ENCODE measurements at regions not wholly inside any gene's neighbourhood (a gene's known extent, or its start where the extent isn't known, plus 50 kb on each side); places are given as distances from the start of the nearest gene placed in this dataset.

DNA sequence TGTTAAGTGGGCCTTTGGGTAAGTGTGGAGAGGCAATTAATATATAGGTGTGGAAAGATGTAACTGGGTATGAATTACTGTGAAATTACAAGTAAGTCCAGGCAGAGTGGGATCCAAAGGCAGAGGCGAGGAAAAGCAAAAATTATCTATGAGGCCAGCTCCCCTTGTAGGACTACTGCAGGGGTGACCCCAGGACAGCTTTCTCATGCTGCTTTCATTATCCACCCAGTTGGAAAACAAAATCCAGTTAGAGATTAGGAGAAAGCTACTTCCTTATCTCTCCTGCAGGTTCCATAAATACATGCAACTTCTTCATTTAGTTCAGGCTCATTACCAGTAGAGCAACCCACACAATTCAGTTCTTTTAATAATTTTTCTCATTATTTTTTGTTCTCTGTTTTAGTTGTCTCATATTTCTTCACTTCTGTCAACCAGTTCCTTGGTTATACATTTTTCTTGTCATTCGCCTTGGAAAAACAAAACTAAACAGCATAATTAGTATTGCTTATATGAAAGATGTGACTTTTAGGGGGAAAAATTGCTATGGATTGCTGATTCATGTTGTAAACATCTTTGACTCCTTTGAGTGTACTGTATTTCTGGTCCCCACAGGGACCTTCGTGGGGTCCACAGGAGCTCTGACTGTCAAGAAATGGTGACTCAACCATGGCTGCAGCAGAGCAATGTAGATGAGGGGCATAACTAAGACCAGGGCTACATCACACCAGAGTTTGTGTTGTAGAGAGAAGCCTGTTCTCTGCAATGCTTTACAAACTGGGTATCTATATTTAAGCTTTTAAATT is 110.4 kb upstream of the PARD3B start:
- Histone ChIP-seq H3K27me3 (ENCODE audit: control insufficient read depth, insufficient read depth, low read length) (no peaks in the 10 kb centered on the region), H3K36me3 (ENCODE audit: control insufficient read depth, insufficient read depth, low read length) (no peaks in the 10 kb centered on the region), H3K4me3 (ENCODE audit: low read depth, low read length) (no peak overlapping the region)
- FAIRE-seq = no peak
- no peak for DNase-seq (ENCODE audit: low read depth)
- TF ChIP-seq, protein P1, sequence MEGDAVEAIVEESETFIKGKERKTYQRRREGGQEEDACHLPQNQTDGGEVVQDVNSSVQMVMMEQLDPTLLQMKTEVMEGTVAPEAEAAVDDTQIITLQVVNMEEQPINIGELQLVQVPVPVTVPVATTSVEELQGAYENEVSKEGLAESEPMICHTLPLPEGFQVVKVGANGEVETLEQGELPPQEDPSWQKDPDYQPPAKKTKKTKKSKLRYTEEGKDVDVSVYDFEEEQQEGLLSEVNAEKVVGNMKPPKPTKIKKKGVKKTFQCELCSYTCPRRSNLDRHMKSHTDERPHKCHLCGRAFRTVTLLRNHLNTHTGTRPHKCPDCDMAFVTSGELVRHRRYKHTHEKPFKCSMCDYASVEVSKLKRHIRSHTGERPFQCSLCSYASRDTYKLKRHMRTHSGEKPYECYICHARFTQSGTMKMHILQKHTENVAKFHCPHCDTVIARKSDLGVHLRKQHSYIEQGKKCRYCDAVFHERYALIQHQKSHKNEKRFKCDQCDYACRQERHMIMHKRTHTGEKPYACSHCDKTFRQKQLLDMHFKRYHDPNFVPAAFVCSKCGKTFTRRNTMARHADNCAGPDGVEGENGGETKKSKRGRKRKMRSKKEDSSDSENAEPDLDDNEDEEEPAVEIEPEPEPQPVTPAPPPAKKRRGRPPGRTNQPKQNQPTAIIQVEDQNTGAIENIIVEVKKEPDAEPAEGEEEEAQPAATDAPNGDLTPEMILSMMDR (IDR thresholded peaks at IDR 0.05; ENCODE audit: insufficient read depth, low read length, severe bottlenecking) = no peak

DNA sequence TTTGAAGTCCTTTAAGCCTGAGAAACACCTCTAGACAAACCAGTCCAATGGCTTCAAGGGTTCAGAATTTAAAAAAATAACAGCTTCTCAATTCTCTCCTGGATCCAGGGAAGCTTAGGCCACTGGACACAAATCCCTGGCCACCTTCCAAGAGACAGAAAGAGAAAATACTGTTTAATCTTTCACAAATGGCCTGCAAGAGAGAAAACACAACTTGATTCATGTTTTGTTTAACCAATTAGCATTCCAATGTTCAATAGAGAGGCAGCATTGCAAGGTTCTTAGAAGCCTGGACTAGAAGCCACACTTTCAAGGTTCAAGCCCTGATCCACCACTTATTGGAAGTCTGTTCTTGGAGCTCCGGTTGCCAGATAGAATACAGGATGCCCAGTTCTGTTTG is 109.0 kb upstream of the PARD3B start:
- Histone ChIP-seq H3K27me3 (ENCODE audit: control insufficient read depth, insufficient read depth, low read length) (no peaks in the 10 kb centered on the region), H3K4me3 (ENCODE audit: low read depth, low read length) (no peak overlapping the region), H3K36me3 (ENCODE audit: control insufficient read depth, insufficient read depth, low read length) (no peaks in the 10 kb centered on the region)
- FAIRE-seq (no peak), DNase-seq (ENCODE audit: low read depth) (no peak)
- TF ChIP-seq, protein P1 (IDR thresholded peaks at IDR 0.05; ENCODE audit: insufficient read depth, low read length, severe bottlenecking) = no peak

DNA sequence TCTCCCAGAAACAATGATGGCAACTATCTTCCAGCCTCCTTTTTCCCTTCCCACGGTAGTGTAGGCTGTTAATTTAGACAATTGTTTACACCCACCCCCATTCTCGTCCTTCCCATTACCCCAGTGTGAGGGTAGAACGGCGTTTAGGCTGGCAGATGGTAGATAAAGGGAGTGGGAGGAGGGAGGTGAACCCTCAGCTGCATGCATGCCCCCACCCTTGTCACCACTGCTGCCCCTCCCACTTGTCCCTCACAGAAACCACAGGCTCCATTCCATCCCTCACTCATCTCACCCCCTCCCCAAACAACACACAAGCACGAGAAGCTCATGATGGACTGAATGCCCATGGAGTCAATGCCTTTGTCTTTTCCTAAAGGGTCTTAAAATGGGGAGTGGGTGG is 107.9 kb upstream of the PARD3B start:
- TF ChIP-seq, protein P1 (IDR thresholded peaks at IDR 0.05; ENCODE audit: insufficient read depth, low read length, severe bottlenecking) = no peak
- no peaks in the 10 kb centered on the region for H3K27me3 ChIP-seq (ENCODE audit: control insufficient read depth, insufficient read depth, low read length)
- no peak overlapping the region for H3K4me3 ChIP-seq (ENCODE audit: low read depth, low read length)
- FAIRE-seq (no peak), DNase-seq (ENCODE audit: low read depth) (no peak)
- no peaks in the 10 kb centered on the region for H3K36me3 ChIP-seq (ENCODE audit: control insufficient read depth, insufficient read depth, low read length)

DNA sequence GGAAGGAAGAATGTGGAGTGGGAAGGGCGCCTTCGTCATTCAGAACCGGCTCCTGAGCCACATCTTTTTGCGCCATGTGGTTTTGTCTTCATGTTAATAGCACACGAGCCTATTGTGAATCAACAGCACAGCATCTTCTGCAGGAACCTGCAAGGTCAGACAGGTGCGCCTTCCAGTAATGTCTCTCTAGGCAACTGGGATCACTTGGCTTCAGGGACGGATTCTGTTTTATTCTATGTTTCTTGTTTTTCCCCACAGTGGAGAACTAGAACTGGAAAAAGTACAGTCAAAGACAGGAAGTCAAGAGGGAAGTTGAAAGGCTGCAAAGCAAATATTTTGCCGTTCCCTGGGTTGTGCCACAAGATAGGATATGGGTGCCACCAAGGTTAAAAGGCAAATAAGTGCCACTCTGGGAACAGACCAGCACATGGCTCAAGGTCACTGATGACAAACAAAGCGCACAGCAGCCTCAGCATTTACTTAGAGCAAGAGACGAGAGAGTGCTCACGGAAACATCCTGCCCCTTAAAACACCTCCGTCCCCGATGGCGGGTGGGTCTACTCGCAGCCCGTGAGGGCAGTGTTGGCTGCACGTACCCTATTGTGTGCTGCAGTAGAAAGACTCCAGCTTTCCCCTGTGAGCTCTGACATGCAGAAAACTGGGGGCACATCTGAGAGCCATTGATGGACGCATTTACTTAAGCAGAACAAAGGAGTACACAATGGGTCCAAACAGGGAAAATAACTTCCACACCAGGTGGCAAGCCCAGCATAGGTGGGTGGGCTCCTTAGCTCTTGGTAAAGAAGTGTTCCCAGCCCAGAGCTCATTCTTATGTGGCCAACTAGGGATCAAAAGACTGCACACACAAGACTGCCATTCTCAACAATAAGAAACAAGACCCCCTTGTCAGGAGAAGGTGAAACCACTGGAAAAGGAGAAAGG is 107.2 kb upstream of the PARD3B start:
- Histone ChIP-seq H3K27me3 (ENCODE audit: control insufficient read depth, insufficient read depth, low read length) (no peaks in the 10 kb centered on the region), H3K4me3 (ENCODE audit: low read depth, low read length) (no peak overlapping the region), H3K36me3 (ENCODE audit: control insufficient read depth, insufficient read depth, low read length) (no peaks in the 10 kb centered on the region)
- TF ChIP-seq, protein P1 (IDR thresholded peaks at IDR 0.05; ENCODE audit: insufficient read depth, low read length, severe bottlenecking) = no peak
- DNase-seq (ENCODE audit: low read depth) = no peak
- FAIRE-seq = no peak

DNA sequence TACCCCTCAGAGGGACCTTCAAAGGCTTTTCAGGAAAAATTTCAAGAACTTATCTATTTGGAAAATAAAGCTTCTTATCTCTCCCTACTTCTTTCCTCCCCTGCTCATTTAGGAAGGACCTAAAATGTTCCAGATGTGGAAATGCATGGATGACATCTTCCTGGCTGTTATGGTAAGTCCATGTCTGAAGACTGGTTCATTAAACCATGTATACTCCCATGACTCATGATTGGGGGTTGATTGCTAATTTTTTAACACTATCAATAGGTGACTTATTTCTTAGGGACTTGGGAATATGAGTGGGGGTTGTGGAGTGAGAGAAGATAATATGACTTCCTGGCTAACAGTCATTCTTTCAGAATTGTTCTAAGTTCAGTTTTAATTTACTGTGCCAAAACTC is 104.0 kb upstream of the PARD3B start:
- H3K36me3 ChIP-seq (ENCODE audit: control insufficient read depth, insufficient read depth, low read length) = no peaks in the 10 kb centered on the region
- no peaks in the 10 kb centered on the region for H3K27me3 ChIP-seq (ENCODE audit: control insufficient read depth, insufficient read depth, low read length)
- no peak for DNase-seq (ENCODE audit: low read depth)
- no peak overlapping the region for H3K4me3 ChIP-seq (ENCODE audit: low read depth, low read length)
- no peak for FAIRE-seq
- TF ChIP-seq, protein P1 (IDR thresholded peaks at IDR 0.05; ENCODE audit: insufficient read depth, low read length, severe bottlenecking) = no peak
